HUES6 (cell line): ENCODE measurements at regions not wholly inside any gene's neighbourhood (a gene's known extent, or its start where the extent isn't known, plus 50 kb on each side); places are given as distances from the start of the nearest gene placed in this dataset.
"Not testable (repeated sequence)": the region's sequence is repeated elsewhere in the genome, so short reads cannot be mapped to it uniquely, and the experiment has no call there.

ENCODE experiments used
- H3K27ac ChIP-seq: 2 replicates; pipeline ENCODE4 v1.7.0; 2013; ENCODE audit warnings: low read depth, mild to moderate bottlenecking, low read length, inconsistent platforms
- H3K27me3 ChIP-seq: 2 replicates; pipeline ENCODE4 v1.6.1; 2013; ENCODE audit warnings: low read length; ENCODE audit not compliant: control insufficient read depth, insufficient read depth
- H3K36me3 ChIP-seq: 2 replicates; pipeline ENCODE4 v1.6.1; 2013; ENCODE audit warnings: low read length; ENCODE audit not compliant: control insufficient read depth, insufficient read depth
- H3K4me1 ChIP-seq: 2 replicates; pipeline ENCODE4 v1.6.1; 2013; ENCODE audit warnings: low read length; ENCODE audit not compliant: control insufficient read depth, insufficient read depth
- H3K4me3 ChIP-seq: 2 replicates; pipeline ENCODE4 v1.5.1; 2013; ENCODE audit warnings: low read depth, low read length
- H3K9ac ChIP-seq: one replicate; pipeline ENCODE4 v1.6.1; 2013; ENCODE audit warnings: mild to moderate bottlenecking, low read length
- H3K9me3 ChIP-seq: 2 replicates; pipeline ENCODE4 v1.6.1; 2013; ENCODE audit warnings: low read depth, low read length; ENCODE audit not compliant: control insufficient read depth, insufficient read depth

GRCh38 chr5:113683211-113683610 is 169.7 kb downstream of the YTHDC2 start:
- Histone ChIP-seq H3K27me3 (no peaks in the 10 kb centered on the region), H3K4me1 (peaks cover 18% of the 10 kb centered on the region), H3K27ac (no peak overlapping the region), H3K36me3 (no peaks in the 10 kb centered on the region), H3K4me3 (no peak overlapping the region), H3K9me3 (no peaks in the 10 kb centered on the region), H3K9ac (no peak overlapping the region)

DNA sequence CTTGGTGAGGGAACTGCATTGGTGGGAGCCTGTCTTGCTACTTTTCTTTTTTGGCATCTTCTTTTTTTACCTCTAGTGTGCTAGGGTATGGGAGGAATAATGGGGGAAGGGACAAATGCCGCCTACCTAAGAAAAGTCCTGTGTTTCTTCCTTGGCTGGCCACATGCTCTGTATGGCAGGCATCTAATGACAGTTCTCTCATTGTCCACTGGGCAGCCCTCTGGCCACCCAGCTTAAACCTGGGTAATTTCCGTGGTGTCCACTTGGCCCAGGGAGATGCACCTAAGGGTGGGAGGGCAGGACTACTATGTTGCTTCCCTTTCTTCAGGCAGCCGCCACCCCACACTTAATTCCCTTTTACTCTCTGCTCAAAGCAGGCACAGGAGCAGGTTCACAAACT is 173.1 kb downstream of the YTHDC2 start:
- no peaks in the 10 kb centered on the region for H3K9me3 ChIP-seq
- peaks cover 8% of the 10 kb centered on the region; the same call in 1 of the 2 replicates for H3K4me1 ChIP-seq
- no peak overlapping the region for H3K4me3 ChIP-seq
- H3K36me3 ChIP-seq: no peaks in the 10 kb centered on the region
- H3K27me3 ChIP-seq: no peaks in the 10 kb centered on the region
- H3K27ac ChIP-seq: no peak overlapping the region
- H3K9ac ChIP-seq: no peak overlapping the region

GRCh38 chr5:113689647-113690046 is 176.2 kb downstream of the YTHDC2 start:
- Histone ChIP-seq H3K4me3 (no peak overlapping the region), H3K9ac (no peak overlapping the region), H3K27me3 (no peaks in the 10 kb centered on the region), H3K36me3 (no peaks in the 10 kb centered on the region), H3K27ac (no peak overlapping the region), H3K9me3 (no peaks in the 10 kb centered on the region), H3K4me1 (peaks cover 21% of the 10 kb centered on the region)

GRCh38 chr5:113692466-113692865 is 179.0 kb downstream of the YTHDC2 start:
- Histone ChIP-seq H3K27me3 (no peaks in the 10 kb centered on the region), H3K4me3 (peak overlapping the region; percentile 44; the same call in 1 of the 2 replicates), H3K9ac (no peak overlapping the region), H3K4me1 (peaks cover 21% of the 10 kb centered on the region), H3K27ac (no peak overlapping the region), H3K9me3 (no peaks in the 10 kb centered on the region), H3K36me3 (no peaks in the 10 kb centered on the region)

- Histone ChIP-seq H3K4me1 (peaks cover 21% of the 10 kb centered on the region), H3K9ac (peak overlapping the region; percentile 8), H3K4me3 (peak overlapping the region; percentile 44), H3K27ac (no peak overlapping the region), H3K36me3 (no peaks in the 10 kb centered on the region), H3K9me3 (0 out of 2 replicates have a peak, but pooled peaks cover 3% of the 10 kb centered on the region), H3K27me3 (no peaks in the 10 kb centered on the region)
Measured at GRCh38 chr5:113692891-113693457, 179.5 kb downstream of the YTHDC2 start.

- H3K4me3 ChIP-seq: no peak overlapping the region
- H3K9me3 ChIP-seq: peaks cover 8% of the 10 kb centered on the region
- H3K27me3 ChIP-seq: no peaks in the 10 kb centered on the region
- no peak overlapping the region for H3K27ac ChIP-seq
- no peak overlapping the region for H3K9ac ChIP-seq
- no peaks in the 10 kb centered on the region for H3K36me3 ChIP-seq
- H3K4me1 ChIP-seq: peaks cover 21% of the 10 kb centered on the region
Measured at GRCh38 chr5:113693701-113694100, 180.2 kb downstream of the YTHDC2 start.

DNA sequence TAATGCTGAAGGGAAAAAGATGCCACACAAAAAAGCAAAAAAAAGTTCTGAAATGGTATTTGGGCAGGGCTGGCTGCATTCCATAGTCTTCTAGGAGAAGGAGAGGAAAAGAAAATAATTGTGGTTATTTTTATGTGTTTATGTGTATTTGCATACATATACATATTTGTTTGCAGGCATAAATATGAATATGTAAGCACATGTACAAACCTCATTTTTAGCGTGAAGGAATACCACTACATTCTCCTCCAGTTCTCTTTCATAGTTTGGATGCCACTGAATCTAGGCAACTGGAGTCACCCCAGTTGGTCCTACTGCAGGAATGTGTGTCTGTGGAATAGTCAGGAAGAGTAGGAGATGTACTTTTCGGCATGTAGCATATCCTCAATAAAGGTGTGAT is 181.1 kb downstream of the YTHDC2 start:
- peaks cover 21% of the 10 kb centered on the region for H3K4me1 ChIP-seq
- no peak overlapping the region for H3K9ac ChIP-seq
- H3K36me3 ChIP-seq: no peaks in the 10 kb centered on the region
- no peak overlapping the region for H3K4me3 ChIP-seq
- no peak overlapping the region for H3K27ac ChIP-seq
- no peaks in the 10 kb centered on the region for H3K27me3 ChIP-seq
- peaks cover 15% of the 10 kb centered on the region for H3K9me3 ChIP-seq

GRCh38 chr5:113703266-113703665 is 189.8 kb downstream of the YTHDC2 start:
- Histone ChIP-seq H3K36me3 (no peaks in the 10 kb centered on the region), H3K27ac (no peak overlapping the region), H3K9me3 (peaks cover 50% of the 10 kb centered on the region), H3K27me3 (no peaks in the 10 kb centered on the region), H3K4me3 (no peak overlapping the region), H3K9ac (no peak overlapping the region), H3K4me1 (no peaks in the 10 kb centered on the region)

DNA sequence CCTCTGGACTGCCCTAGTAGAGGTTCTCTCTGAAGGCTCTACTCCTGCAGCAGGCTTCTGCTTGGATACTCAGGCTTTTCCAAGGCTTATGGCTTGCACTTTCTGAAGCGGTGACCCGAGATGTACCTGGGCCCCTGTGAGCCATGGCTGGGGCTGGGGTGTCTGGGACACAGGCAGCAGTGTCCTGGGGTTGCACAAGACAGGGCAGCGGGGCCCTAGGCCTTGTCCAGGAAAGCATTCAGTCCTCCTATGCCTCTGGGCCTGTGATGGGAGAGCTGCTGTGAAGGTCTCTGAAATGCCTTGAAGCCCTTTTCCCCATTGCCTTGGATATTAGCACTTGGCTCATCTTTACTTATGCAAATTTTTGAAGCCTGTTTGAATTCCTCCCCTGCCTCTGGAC is 192.2 kb downstream of the YTHDC2 start:
- H3K9me3 ChIP-seq: peaks cover 42% of the 10 kb centered on the region
- no peak overlapping the region for H3K4me3 ChIP-seq
- H3K36me3 ChIP-seq: no peaks in the 10 kb centered on the region
- no peaks in the 10 kb centered on the region for H3K27me3 ChIP-seq
- H3K9ac ChIP-seq: no peak overlapping the region
- H3K27ac ChIP-seq: no peak overlapping the region
- H3K4me1 ChIP-seq: no peaks in the 10 kb centered on the region

DNA sequence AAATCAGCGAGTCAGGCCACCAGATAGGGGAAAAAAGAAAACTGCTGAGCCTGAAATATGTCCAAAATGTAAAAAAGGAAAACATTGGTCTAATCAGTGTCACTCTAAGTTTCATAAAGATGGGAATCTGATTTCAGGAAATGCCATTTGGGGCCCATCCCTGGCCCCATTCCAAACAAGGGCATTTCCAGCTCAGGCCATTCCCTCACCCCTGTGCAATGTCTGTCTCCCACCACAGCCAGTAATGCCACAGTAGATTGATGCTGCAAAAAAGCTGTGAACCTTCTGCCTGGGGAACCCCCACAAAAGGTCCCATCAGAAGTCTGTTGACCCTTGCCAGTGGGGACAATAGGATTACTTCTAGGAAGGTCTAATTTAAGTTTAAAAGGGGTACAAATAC is 199.6 kb downstream of the YTHDC2 start:
- no peaks in the 10 kb centered on the region for H3K4me1 ChIP-seq
- H3K27me3 ChIP-seq: no peaks in the 10 kb centered on the region
- H3K9ac ChIP-seq: no peak overlapping the region
- no peak overlapping the region for H3K4me3 ChIP-seq
- H3K9me3 ChIP-seq: peaks cover 31% of the 10 kb centered on the region
- H3K36me3 ChIP-seq: no peaks in the 10 kb centered on the region
- no peak overlapping the region for H3K27ac ChIP-seq

- H3K27ac ChIP-seq, H3K36me3 ChIP-seq, H3K9ac ChIP-seq, H3K4me3 ChIP-seq, H3K27me3 ChIP-seq, H3K4me1 ChIP-seq: not testable (repeated sequence)
- H3K9me3 ChIP-seq: peaks cover 27% of the 10 kb centered on the region
Measured at GRCh38 chr5:113715921-113716320, 202.4 kb downstream of the YTHDC2 start.

- Histone ChIP-seq H3K9me3 (peaks cover 19% of the 10 kb centered on the region), H3K4me3 (no peak overlapping the region), H3K9ac (no peak overlapping the region), H3K27me3 (no peaks in the 10 kb centered on the region), H3K4me1 (no peaks in the 10 kb centered on the region), H3K27ac (no peak overlapping the region), H3K36me3 (no peaks in the 10 kb centered on the region)
Measured at GRCh38 chr5:113719549-113719948, 206.1 kb downstream of the YTHDC2 start.
